Endothelial cell of umbilical vein (primary cell): ENCODE measurements at regions not wholly inside any gene's neighbourhood (a gene's known extent, or its start where the extent isn't known, plus 50 kb on each side); places are given as distances from the start of the nearest gene placed in this dataset.

Source experiments
- MYC ChIP-seq: IDR thresholded peaks from one replicate; pipeline ENCODE4 v1.6.1; 2011; ENCODE audit warnings: mild to moderate bottlenecking, low read depth, low read length
- POLR2A ChIP-seq: IDR thresholded peaks from 2 replicates; pipeline ENCODE4 v1.6.1; 2012; ENCODE audit warnings: low read depth, mild to moderate bottlenecking, control low read depth, low read length
- TF ChIP-seq, protein P1 (sequence below), 2 donors: IDR thresholded peaks; 1 replicate in 1 of 2; 2 replicates in 1 of 2; pipeline ENCODE4 v1.5.1; 2011; ENCODE audit warnings: low read length in 2 of 2, mild to moderate bottlenecking in 2 of 2, moderate library complexity in 2 of 2, control low read depth in 1 of 2, inconsistent platforms in 1 of 2, low read depth in 1 of 2; ENCODE audit not compliant: insufficient read depth in 1 of 2; ENCODE audit errors: extremely low read depth in 1 of 2
- TF ChIP-seq, protein P2 (sequence below): IDR thresholded peaks from 2 replicates; pipeline ENCODE4 v1.6.1; 2011; ENCODE audit not compliant: insufficient read depth, insufficient read length

DNA sequence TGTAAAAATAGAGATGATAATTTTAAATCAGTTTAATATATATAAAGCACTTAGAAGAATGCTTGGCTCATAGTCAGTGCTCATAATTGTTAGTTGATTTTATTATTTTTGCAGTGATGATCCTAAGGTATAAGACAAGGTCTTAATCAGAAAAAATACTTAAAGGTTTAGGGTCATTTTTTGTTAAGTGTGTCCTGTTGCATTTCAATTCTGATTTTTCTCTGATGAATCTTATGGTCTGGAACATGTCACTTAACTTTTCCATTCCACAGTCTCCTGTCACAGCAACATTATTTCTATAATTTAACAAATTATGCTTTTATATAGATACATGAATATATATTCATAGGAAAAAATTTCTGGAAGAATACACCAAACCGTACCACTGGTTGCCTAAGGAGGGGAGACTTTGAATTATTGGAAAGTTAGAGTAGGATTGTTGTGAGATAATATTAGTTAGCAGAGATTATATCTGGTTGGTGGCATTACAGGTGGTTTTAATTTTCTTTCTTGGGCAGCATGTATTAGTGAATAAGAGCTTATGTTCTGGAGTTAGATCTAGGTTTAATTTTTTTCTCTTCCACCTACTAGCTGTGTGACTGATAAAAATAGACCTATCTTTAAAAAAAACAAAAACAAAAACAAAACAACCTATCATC, 188.7 kb downstream of the TANC2 start:
- TF ChIP-seq, protein P1, sequence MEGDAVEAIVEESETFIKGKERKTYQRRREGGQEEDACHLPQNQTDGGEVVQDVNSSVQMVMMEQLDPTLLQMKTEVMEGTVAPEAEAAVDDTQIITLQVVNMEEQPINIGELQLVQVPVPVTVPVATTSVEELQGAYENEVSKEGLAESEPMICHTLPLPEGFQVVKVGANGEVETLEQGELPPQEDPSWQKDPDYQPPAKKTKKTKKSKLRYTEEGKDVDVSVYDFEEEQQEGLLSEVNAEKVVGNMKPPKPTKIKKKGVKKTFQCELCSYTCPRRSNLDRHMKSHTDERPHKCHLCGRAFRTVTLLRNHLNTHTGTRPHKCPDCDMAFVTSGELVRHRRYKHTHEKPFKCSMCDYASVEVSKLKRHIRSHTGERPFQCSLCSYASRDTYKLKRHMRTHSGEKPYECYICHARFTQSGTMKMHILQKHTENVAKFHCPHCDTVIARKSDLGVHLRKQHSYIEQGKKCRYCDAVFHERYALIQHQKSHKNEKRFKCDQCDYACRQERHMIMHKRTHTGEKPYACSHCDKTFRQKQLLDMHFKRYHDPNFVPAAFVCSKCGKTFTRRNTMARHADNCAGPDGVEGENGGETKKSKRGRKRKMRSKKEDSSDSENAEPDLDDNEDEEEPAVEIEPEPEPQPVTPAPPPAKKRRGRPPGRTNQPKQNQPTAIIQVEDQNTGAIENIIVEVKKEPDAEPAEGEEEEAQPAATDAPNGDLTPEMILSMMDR (IDR thresholded peaks at IDR 0.05; ENCODE audit: extremely low read depth in 1 of 2, insufficient read depth in 1 of 2, low read depth in 1 of 2, low read length in 2 of 2), result no peak
- TF ChIP-seq, protein P2, sequence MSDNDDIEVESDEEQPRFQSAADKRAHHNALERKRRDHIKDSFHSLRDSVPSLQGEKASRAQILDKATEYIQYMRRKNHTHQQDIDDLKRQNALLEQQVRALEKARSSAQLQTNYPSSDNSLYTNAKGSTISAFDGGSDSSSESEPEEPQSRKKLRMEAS, result no peak
- TF ChIP-seq POLR2A, result no peak
- TF ChIP-seq MYC, result no peak
